Osteocyte (in vitro differentiated cells): ENCODE measurements at regions not wholly inside any gene's neighbourhood (a gene's known extent, or its start where the extent isn't known, plus 50 kb on each side); places are given as distances from the start of the nearest gene placed in this dataset.
A peak's percentile ranks its signal among the peaks of the same experiment; 100 is the strongest.
"Not testable (repeated sequence)": the region's sequence is repeated elsewhere in the genome, so short reads cannot be mapped to it uniquely, and the experiment has no call there.

Experiments used
- DNase-seq: peaks from one replicate; pipeline ENCODE4 v3.0.0; 2021; ENCODE audit warnings: mixed read lengths; ENCODE audit not compliant: unreplicated experiment; ENCODE audit errors: extremely low spot score
- H3K27ac Mint-ChIP-seq: one replicate; pipeline ENCODE4 v1.8.0; 2021; ENCODE audit warnings: mild to moderate bottlenecking, mixed read lengths; ENCODE audit not compliant: unreplicated experiment
- H3K27me3 Mint-ChIP-seq: one replicate; pipeline ENCODE4 v1.8.0; 2021; ENCODE audit warnings: mixed read lengths; ENCODE audit not compliant: unreplicated experiment
- H3K36me3 Mint-ChIP-seq: one replicate; pipeline ENCODE4 v1.8.0; 2021; ENCODE audit warnings: mixed read lengths; ENCODE audit not compliant: unreplicated experiment
- H3K4me1 Mint-ChIP-seq: one replicate; pipeline ENCODE4 v1.8.0; 2021; ENCODE audit warnings: mixed read lengths; ENCODE audit not compliant: unreplicated experiment
- H3K4me3 Mint-ChIP-seq: one replicate; pipeline ENCODE4 v1.8.0; 2021; ENCODE audit warnings: mild to moderate bottlenecking, moderate library complexity, mixed read lengths; ENCODE audit not compliant: unreplicated experiment
- H3K9me3 Mint-ChIP-seq: one replicate; pipeline ENCODE4 v1.8.0; 2021; ENCODE audit warnings: mixed read lengths; ENCODE audit not compliant: unreplicated experiment
- CTCF ChIP-seq: fragments of 200-600 bp; sonication (generic); IDR thresholded peaks from 2 replicates; pipeline ENCODE4 v1.5.0; 2021; ENCODE audit warnings: antibody characterized with exemption, mild to moderate bottlenecking, moderate library complexity

GRCh38 chr10:62491597-62491996 is 117.4 kb downstream of the ZNF365 start:
- Mint-ChIP-seq H3K9me3 (no peaks in the 10 kb centered on the region), H3K4me3 (no peak overlapping the region), H3K4me1 (no peaks in the 10 kb centered on the region), H3K36me3 (peaks cover 3% of the 10 kb centered on the region), H3K27me3 (peaks cover 7% of the 10 kb centered on the region), H3K27ac (no peak overlapping the region)
- DNase-seq, result no peak
- no peak for TF ChIP-seq CTCF

GRCh38 chr10:62492012-62492869 is 118.1 kb downstream of the ZNF365 start:
- TF ChIP-seq CTCF, result peak; percentile 67
- DNase-seq, result no peak
- no peaks in the 10 kb centered on the region for H3K9me3 Mint-ChIP-seq
- peaks cover 7% of the 10 kb centered on the region for H3K27me3 Mint-ChIP-seq
- no peak overlapping the region for H3K4me3 Mint-ChIP-seq
- H3K36me3 Mint-ChIP-seq, result peaks cover 3% of the 10 kb centered on the region
- no peaks in the 10 kb centered on the region for H3K4me1 Mint-ChIP-seq
- no peak overlapping the region for H3K27ac Mint-ChIP-seq

GRCh38 chr10:62492870-62493180 is 118.7 kb downstream of the ZNF365 start:
- H3K9me3 Mint-ChIP-seq, result no peaks in the 10 kb centered on the region
- H3K4me1 Mint-ChIP-seq, result no peaks in the 10 kb centered on the region
- peaks cover 3% of the 10 kb centered on the region for H3K36me3 Mint-ChIP-seq
- no peak for TF ChIP-seq CTCF
- no peak overlapping the region for H3K4me3 Mint-ChIP-seq
- H3K27me3 Mint-ChIP-seq, result peaks cover 7% of the 10 kb centered on the region
- no peak for DNase-seq
- H3K27ac Mint-ChIP-seq, result no peak overlapping the region

- Mint-ChIP-seq H3K4me3 (no peak overlapping the region), H3K4me1 (no peaks in the 10 kb centered on the region), H3K9me3 (no peaks in the 10 kb centered on the region), H3K36me3 (peaks cover 3% of the 10 kb centered on the region), H3K27me3 (peaks cover 16% of the 10 kb centered on the region), H3K27ac (no peak overlapping the region)
- DNase-seq, result no peak
- no peak for TF ChIP-seq CTCF
These were observed 122.8 kb downstream of the ZNF365 start for GRCh38 chr10:62496925-62497324.

- no peak overlapping the region for H3K4me3 Mint-ChIP-seq
- no peak for TF ChIP-seq CTCF
- H3K9me3 Mint-ChIP-seq, result no peaks in the 10 kb centered on the region
- no peaks in the 10 kb centered on the region for H3K4me1 Mint-ChIP-seq
- H3K27ac Mint-ChIP-seq, result no peak overlapping the region
- peaks cover 16% of the 10 kb centered on the region for H3K27me3 Mint-ChIP-seq
- peaks cover 3% of the 10 kb centered on the region for H3K36me3 Mint-ChIP-seq
- DNase-seq, result no peak
These were observed 124.1 kb downstream of the ZNF365 start for GRCh38 chr10:62498271-62498670.

GRCh38 chr10:62500116-62500515 is 125.9 kb downstream of the ZNF365 start:
- H3K27me3 Mint-ChIP-seq, result peaks cover 16% of the 10 kb centered on the region
- not testable (repeated sequence) for H3K27ac Mint-ChIP-seq, H3K9me3 Mint-ChIP-seq, H3K4me3 Mint-ChIP-seq, H3K36me3 Mint-ChIP-seq, DNase-seq, H3K4me1 Mint-ChIP-seq
